ENCODE measurements at regions not wholly inside any gene's neighbourhood (a gene's known extent, or its start where the extent isn't known, plus 50 kb on each side); places are given as distances from the start of the nearest gene placed in this dataset.

DNA sequence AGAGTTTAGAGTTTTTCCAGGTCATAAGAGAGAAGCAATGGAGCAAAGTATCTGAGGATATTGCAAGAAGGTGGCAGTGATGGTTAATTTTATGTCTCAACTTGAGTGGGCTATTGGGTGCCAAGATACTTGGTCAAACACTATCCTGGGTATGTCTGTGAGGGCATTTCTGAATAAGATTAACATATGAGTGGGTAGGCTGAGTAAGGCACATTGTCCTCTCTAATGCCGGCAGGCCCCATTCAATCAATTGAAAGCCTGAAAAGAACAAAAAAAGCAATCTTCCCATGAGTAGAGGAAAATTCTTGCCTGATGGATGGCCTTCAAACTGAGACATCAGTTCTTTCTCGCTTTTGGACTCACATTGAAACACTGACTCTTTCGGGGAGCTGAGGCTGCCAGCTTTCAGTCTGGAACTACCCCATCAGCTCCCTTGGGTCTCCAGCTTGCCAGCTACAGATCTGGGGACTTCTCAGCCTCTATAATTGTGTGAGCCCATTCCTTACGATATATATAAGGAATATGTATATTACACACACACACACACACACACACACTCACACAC lies 228.8 kb downstream of the BUD13 start:
- TF ChIP-seq, protein P1, sequence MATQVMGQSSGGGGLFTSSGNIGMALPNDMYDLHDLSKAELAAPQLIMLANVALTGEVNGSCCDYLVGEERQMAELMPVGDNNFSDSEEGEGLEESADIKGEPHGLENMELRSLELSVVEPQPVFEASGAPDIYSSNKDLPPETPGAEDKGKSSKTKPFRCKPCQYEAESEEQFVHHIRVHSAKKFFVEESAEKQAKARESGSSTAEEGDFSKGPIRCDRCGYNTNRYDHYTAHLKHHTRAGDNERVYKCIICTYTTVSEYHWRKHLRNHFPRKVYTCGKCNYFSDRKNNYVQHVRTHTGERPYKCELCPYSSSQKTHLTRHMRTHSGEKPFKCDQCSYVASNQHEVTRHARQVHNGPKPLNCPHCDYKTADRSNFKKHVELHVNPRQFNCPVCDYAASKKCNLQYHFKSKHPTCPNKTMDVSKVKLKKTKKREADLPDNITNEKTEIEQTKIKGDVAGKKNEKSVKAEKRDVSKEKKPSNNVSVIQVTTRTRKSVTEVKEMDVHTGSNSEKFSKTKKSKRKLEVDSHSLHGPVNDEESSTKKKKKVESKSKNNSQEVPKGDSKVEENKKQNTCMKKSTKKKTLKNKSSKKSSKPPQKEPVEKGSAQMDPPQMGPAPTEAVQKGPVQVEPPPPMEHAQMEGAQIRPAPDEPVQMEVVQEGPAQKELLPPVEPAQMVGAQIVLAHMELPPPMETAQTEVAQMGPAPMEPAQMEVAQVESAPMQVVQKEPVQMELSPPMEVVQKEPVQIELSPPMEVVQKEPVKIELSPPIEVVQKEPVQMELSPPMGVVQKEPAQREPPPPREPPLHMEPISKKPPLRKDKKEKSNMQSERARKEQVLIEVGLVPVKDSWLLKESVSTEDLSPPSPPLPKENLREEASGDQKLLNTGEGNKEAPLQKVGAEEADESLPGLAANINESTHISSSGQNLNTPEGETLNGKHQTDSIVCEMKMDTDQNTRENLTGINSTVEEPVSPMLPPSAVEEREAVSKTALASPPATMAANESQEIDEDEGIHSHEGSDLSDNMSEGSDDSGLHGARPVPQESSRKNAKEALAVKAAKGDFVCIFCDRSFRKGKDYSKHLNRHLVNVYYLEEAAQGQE (IDR thresholded peaks at IDR 0.05; ENCODE audit: insufficient read depth in 1 of 2, low read depth in 2 of 2, low read length in 1 of 2) = no peak
- TF ChIP-seq POLR2AphosphoS5 (IDR thresholded peaks at IDR 0.05; ENCODE audit: low read depth, low read length) = no peak
- TF ChIP-seq TCF7L2 (IDR thresholded peaks at IDR 0.05; ENCODE audit: low read depth, low read length) = no peak
- no peak for TF ChIP-seq SIN3A (IDR thresholded peaks at IDR 0.05; ENCODE audit: borderline replicate concordance, insufficient read depth, low read depth, low read length)
- no peak for TF ChIP-seq CTCF (IDR thresholded peaks at IDR 0.05)
- H3K27me3 ChIP-seq (ENCODE audit: control insufficient read depth, insufficient read depth, low read length) = peaks cover 12% of the 10 kb centered on the region
- ChIA-PET POLR2A (no interaction called here), CTCF (no interaction called here)
- H3K36me3 ChIP-seq (ENCODE audit: control insufficient read depth, insufficient read depth, low read length) = no peaks in the 10 kb centered on the region
- intact Hi-C loops (cut with micrococcal nuclease; ENCODE audit: unreplicated experiment) (no loop called here), in situ Hi-C loops (cut with HindIII; ENCODE audit: low pct_unique_long_range_greater_than_20kb, low sequenced_read_pairs) (no loop called here)
- no TSS peak for BruUV-seq (replicated peaks)
- no peak overlapping the region for H3K27ac ChIP-seq (ENCODE audit: low read length)
- no peaks in the 10 kb centered on the region; the same call in 1 of the 2 replicates for H3K9me3 ChIP-seq (ENCODE audit: control insufficient read depth, insufficient read depth, low read depth, low read length)
- H3K4me3 ChIP-seq (ENCODE audit: low read depth in 2 of 2, low read length in 2 of 2) = no peak overlapping the region
- no peak for ATAC-seq
- H3K4me1 ChIP-seq (ENCODE audit: control insufficient read depth, insufficient read depth, low read length) = no peaks in the 10 kb centered on the region
- no peak for DNase-seq (ENCODE audit: low read depth, low spot score)

GRCh38 chr11:116543099-116543498 lies 229.7 kb downstream of the BUD13 start:
- Histone ChIP-seq H3K4me1 (ENCODE audit: control insufficient read depth, insufficient read depth, low read length) (no peaks in the 10 kb centered on the region), H3K4me3 (ENCODE audit: low read depth in 2 of 2, low read length in 2 of 2) (no peak overlapping the region), H3K27ac (ENCODE audit: low read length) (no peak overlapping the region), H3K9me3 (ENCODE audit: control insufficient read depth, insufficient read depth, low read depth, low read length) (no peaks in the 10 kb centered on the region), H3K36me3 (ENCODE audit: control insufficient read depth, insufficient read depth, low read length) (no peaks in the 10 kb centered on the region), H3K27me3 (ENCODE audit: control insufficient read depth, insufficient read depth, low read length) (peaks cover 14% of the 10 kb centered on the region)
- intact Hi-C loops (cut with micrococcal nuclease; ENCODE audit: unreplicated experiment) (no loop called here), in situ Hi-C loops (cut with HindIII; ENCODE audit: low pct_unique_long_range_greater_than_20kb, low sequenced_read_pairs) (no loop called here)
- DNase-seq (ENCODE audit: low read depth, low spot score) (no peak), ATAC-seq (no peak)
- ChIA-PET CTCF (no interaction called here), POLR2A (no interaction called here)
- no TSS peak for BruUV-seq (replicated peaks)
- no peak for TF ChIP-seq TCF7L2 (IDR thresholded peaks at IDR 0.05; ENCODE audit: low read depth, low read length)
- TF ChIP-seq POLR2AphosphoS5 (IDR thresholded peaks at IDR 0.05; ENCODE audit: low read depth, low read length) = no peak
- TF ChIP-seq, protein P1 (IDR thresholded peaks at IDR 0.05; ENCODE audit: insufficient read depth in 1 of 2, low read depth in 2 of 2, low read length in 1 of 2) = no peak
- TF ChIP-seq SIN3A (IDR thresholded peaks at IDR 0.05; ENCODE audit: borderline replicate concordance, insufficient read depth, low read depth, low read length) = no peak
- TF ChIP-seq CTCF (IDR thresholded peaks at IDR 0.05) = no peak
